Neuronal stem cell (in vitro differentiated cells): ENCODE measurements at regions not wholly inside any gene's neighbourhood (a gene's known extent, or its start where the extent isn't known, plus 50 kb on each side); places are given as distances from the start of the nearest gene placed in this dataset.

ENCODE experiments used
- DNase-seq: peaks from one replicate; pipeline ENCODE4 v3.0.0-alpha.2; 2013; ENCODE audit warnings: low spot score
- H2AFZ ChIP-seq: one replicate; pipeline ENCODE4 v1.6.1; 2013; ENCODE audit warnings: mild to moderate bottlenecking, low read length, inconsistent platforms
- H2AK5ac ChIP-seq: 2 replicates; pipeline ENCODE4 v1.6.1; 2013; ENCODE audit warnings: low read depth, mild to moderate bottlenecking, inconsistent platforms, low read length, moderate library complexity, mixed read lengths
- H2BK120ac ChIP-seq: 2 replicates; pipeline ENCODE4 v1.6.1; 2013; ENCODE audit warnings: low read depth, mild to moderate bottlenecking, inconsistent platforms, low read length, moderate library complexity, mixed read lengths
- H2BK12ac ChIP-seq: one replicate; pipeline ENCODE4 v1.6.1; 2013; ENCODE audit warnings: low read length, inconsistent platforms
- H2BK15ac ChIP-seq: 2 replicates; pipeline ENCODE4 v1.6.1; 2013; ENCODE audit warnings: mild to moderate bottlenecking, low read length, inconsistent platforms, mixed read lengths
- H2BK5ac ChIP-seq: one replicate; pipeline ENCODE4 v1.6.1; 2013; ENCODE audit warnings: inconsistent platforms, mild to moderate bottlenecking, low read length, moderate library complexity
- H3K14ac ChIP-seq: one replicate; pipeline ENCODE4 v1.6.1; 2013; ENCODE audit warnings: low read length, inconsistent platforms
- H3K18ac ChIP-seq: 2 replicates; pipeline ENCODE4 v1.6.1; 2013; ENCODE audit warnings: low read length, inconsistent platforms
- H3K23ac ChIP-seq: 2 replicates; pipeline ENCODE4 v1.6.1; 2013; ENCODE audit warnings: low read depth, mild to moderate bottlenecking, mixed read lengths, low read length, inconsistent platforms; ENCODE audit not compliant: poor library complexity
- H3K27ac ChIP-seq: replicated peaks from 3 replicates; pipeline ENCODE4 v1.5.1; 2013; ENCODE audit warnings: low read length, inconsistent platforms
- H3K27me3 ChIP-seq, 3 experiments: 2 replicates each; pipeline ENCODE4 v1.6.1; 2013; ENCODE audit warnings: low read length in 3 of 3, mild to moderate bottlenecking in 2 of 3, inconsistent platforms in 1 of 3, low read depth in 1 of 3, mixed read lengths in 1 of 3, moderate library complexity in 1 of 3; ENCODE audit not compliant: control insufficient read depth in 3 of 3, insufficient read depth in 3 of 3
- H3K36me3 ChIP-seq, 2 donors: replicated peaks in 1 of 2; 2 replicates each; pipeline ENCODE4 v1.6.1; 2013; ENCODE audit warnings: low read length in 2 of 2; ENCODE audit not compliant: control insufficient read depth in 2 of 2, insufficient read depth in 2 of 2
- H3K4ac ChIP-seq: 2 replicates; pipeline ENCODE4 v1.6.1; 2013; ENCODE audit warnings: inconsistent platforms, mild to moderate bottlenecking, low read length, moderate library complexity
- H3K4me1 ChIP-seq, 2 donors: 1 replicate in 1 of 2; 2 replicates in 1 of 2; pipeline ENCODE4 v1.6.1; 2013; ENCODE audit warnings: low read length in 2 of 2, low read depth in 1 of 2; ENCODE audit not compliant: control insufficient read depth in 2 of 2, insufficient read depth in 1 of 2
- H3K4me2 ChIP-seq: one replicate; pipeline ENCODE4 v1.6.1; 2013; ENCODE audit warnings: mild to moderate bottlenecking, low read length, inconsistent platforms; ENCODE audit not compliant: insufficient read depth, poor library complexity, severe bottlenecking
- H3K4me3 ChIP-seq, 2 donors: 2 replicates each; pipeline ENCODE4 v1.5.1; 2013; ENCODE audit warnings: low read length in 2 of 2, mild to moderate bottlenecking in 2 of 2, inconsistent platforms in 1 of 2, moderate library complexity in 1 of 2
- H3K79me1 ChIP-seq: one replicate; pipeline ENCODE4 v1.6.1; 2013; ENCODE audit warnings: low read depth, mild to moderate bottlenecking, inconsistent platforms, low read length, moderate library complexity
- H3K9ac ChIP-seq: one replicate; pipeline ENCODE4 v1.6.1; 2013; ENCODE audit warnings: mild to moderate bottlenecking, low read depth, low read length, inconsistent platforms; ENCODE audit not compliant: poor library complexity
- H3K9me3 ChIP-seq, 2 donors: replicated peaks in 1 of 2; 2 replicates each; pipeline versions ENCODE3 to v1.6.1; 2013; ENCODE audit warnings: low read length in 2 of 2, mild to moderate bottlenecking in 2 of 2, inconsistent platforms in 1 of 2, low read depth in 1 of 2, mixed read lengths in 1 of 2, moderate library complexity in 1 of 2; ENCODE audit not compliant: control insufficient read depth in 2 of 2, insufficient read depth in 1 of 2
- H4K8ac ChIP-seq: one replicate; pipeline ENCODE4 v1.6.1; 2013; ENCODE audit warnings: low read depth, mild to moderate bottlenecking, inconsistent platforms, low read length, moderate library complexity
- H4K91ac ChIP-seq: one replicate; pipeline ENCODE4 v1.6.1; 2013; ENCODE audit warnings: low read length, low read depth, mild to moderate bottlenecking, inconsistent platforms; ENCODE audit not compliant: poor library complexity
- WGBS, 2 donors: extraction: QIAGEN DNeasy Blood & Tissue Kit; methylation state at CpG; one replicate each; pipeline ENCODE4 v1.1.7; 2013; ENCODE audit warnings: missing lambda C conversion rate in 2 of 2, mixed read lengths in 1 of 2; ENCODE audit not compliant: insufficient read length in 2 of 2, insufficient replicate concordance in 1 of 2; ENCODE audit errors: extremely low coverage in 2 of 2; 5-methylcytosine and 5-hydroxymethylcytosine counted together

DNA sequence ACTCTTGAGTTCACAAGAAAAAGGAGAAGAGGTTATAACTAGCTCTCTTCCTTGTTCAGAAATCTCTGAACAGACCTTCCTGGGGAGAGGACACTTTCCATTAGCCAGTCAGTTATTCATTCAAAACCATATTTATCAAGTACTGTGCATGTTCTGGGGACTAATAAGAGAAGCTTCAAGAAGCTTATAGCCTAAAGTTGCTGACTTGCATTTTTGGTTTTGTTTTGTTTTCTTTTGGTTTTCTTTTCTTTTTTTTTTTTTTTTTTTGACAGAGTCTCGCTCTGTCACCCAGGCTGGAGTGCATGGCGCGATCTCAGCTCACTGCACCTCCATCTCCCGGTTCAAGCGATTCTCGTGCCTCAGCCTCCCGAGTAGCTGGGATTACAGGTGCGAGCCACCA is 471.4 kb downstream of the KLF12 start:
- no peaks in the 10 kb centered on the region for H3K27me3 ChIP-seq
- no peaks in the 10 kb centered on the region for H3K79me1 ChIP-seq
- H3K4me2 ChIP-seq: no peak overlapping the region
- no peak overlapping the region for H3K9ac ChIP-seq
- no peaks in the 10 kb centered on the region for H3K9me3 ChIP-seq
- H3K18ac ChIP-seq: no peak overlapping the region
- no peak overlapping the region for H3K23ac ChIP-seq
- no peaks in the 10 kb centered on the region for H3K36me3 ChIP-seq
- H3K14ac ChIP-seq: no peak overlapping the region
- no peak overlapping the region for H2BK120ac ChIP-seq
- no peak overlapping the region for H2BK15ac ChIP-seq
- no peak overlapping the region for H2BK12ac ChIP-seq
- H2AFZ ChIP-seq: no peak overlapping the region
- peaks cover 3 to 5% of the 10 kb centered on the region in 2 donors for H3K4me1 ChIP-seq
- DNase-seq: no peak
- H2AK5ac ChIP-seq: no peak overlapping the region
- no peak overlapping the region for H3K4ac ChIP-seq
- no peak overlapping the region for H4K91ac ChIP-seq
- H3K4me3 ChIP-seq: no peak overlapping the region
- no peak overlapping the region for H3K27ac ChIP-seq
- no CpG with 5 or more reads among the region's 8 CpGs for WGBS, 2 donors
- no peak overlapping the region for H2BK5ac ChIP-seq
- H4K8ac ChIP-seq: no peak overlapping the region

DNA sequence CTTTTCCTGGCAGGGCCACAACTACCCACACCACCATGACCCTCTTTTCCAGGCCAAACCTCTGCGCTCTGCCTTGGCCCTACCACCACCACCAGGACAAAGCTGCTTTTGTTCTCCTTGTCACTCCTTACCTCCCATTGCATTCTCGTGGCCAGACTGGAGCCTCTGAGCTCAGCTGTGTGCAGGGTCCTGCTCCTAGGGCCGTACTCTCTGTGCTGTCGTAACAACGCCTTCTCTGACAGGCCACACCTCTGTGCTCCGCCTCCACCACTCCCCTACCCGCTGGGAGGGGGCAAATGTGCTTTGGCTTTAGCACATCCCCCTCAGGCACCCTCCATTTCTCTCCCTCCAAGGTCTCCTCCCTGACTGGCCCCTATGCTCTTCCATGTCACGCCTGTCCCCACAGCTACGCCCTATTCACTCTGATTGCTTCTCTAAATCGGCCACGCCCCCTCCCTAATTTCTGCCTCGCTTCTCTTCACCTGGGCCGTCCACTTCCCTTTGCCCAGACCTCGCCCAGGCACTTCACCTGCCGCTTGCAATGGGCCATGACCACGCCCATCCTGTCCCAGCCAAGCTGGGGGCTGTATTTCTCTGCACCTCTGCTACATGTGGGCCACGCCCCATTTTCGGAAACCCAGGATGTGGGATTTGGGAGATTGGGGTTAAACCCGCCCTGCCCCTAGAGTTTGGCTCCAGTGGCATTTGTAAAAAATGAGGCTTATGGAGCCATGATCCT is 472.3 kb downstream of the KLF12 start:
- no peak overlapping the region for H3K9ac ChIP-seq
- DNase-seq: no peak
- no peak overlapping the region for H2BK120ac ChIP-seq
- no peak overlapping the region for H2BK5ac ChIP-seq
- peaks cover 3 to 5% of the 10 kb centered on the region in 2 donors for H3K4me1 ChIP-seq
- H3K27ac ChIP-seq: no peak overlapping the region
- no peak overlapping the region for H3K4me3 ChIP-seq
- no peaks in the 10 kb centered on the region for H3K36me3 ChIP-seq
- H2AK5ac ChIP-seq: peak overlapping the region; percentile 37
- H3K9me3 ChIP-seq: no peaks in the 10 kb centered on the region
- no peak overlapping the region for H3K14ac ChIP-seq
- peak overlapping the region; percentile 35 for H3K18ac ChIP-seq
- H2BK12ac ChIP-seq: no peak overlapping the region
- no peak overlapping the region for H2BK15ac ChIP-seq
- H3K4me2 ChIP-seq: no peak overlapping the region
- H4K91ac ChIP-seq: no peak overlapping the region
- H4K8ac ChIP-seq: no peak overlapping the region
- no peak overlapping the region for H3K23ac ChIP-seq
- no peak overlapping the region for H3K4ac ChIP-seq
- no CpG with 5 or more reads among the region's 19 CpGs for WGBS, 2 donors
- no peaks in the 10 kb centered on the region for H3K79me1 ChIP-seq
- no peak overlapping the region for H2AFZ ChIP-seq
- H3K27me3 ChIP-seq: no peaks in the 10 kb centered on the region

GRCh38 chr13:73661066-73661465 is 473.1 kb downstream of the KLF12 start:
- Histone ChIP-seq H3K9me3 (peaks cover 0 to 2% of the 10 kb centered on the region in 2 donors), H4K91ac (no peak overlapping the region), H2BK5ac (no peak overlapping the region), H3K23ac (no peak overlapping the region), H3K4me1 (peaks cover 3 to 5% of the 10 kb centered on the region in 2 donors), H3K4me2 (no peak overlapping the region), H3K18ac (no peak overlapping the region), H3K36me3 (no peaks in the 10 kb centered on the region), H2BK120ac (no peak overlapping the region), H2BK12ac (no peak overlapping the region), H3K27me3 (no peaks in the 10 kb centered on the region), H2BK15ac (no peak overlapping the region), H3K9ac (no peak overlapping the region), H2AK5ac (no peak overlapping the region), H3K27ac (no peak overlapping the region), H4K8ac (no peak overlapping the region), H3K79me1 (no peaks in the 10 kb centered on the region), H3K4ac (no peak overlapping the region), H3K14ac (no peak overlapping the region), H3K4me3 (no peak overlapping the region), H2AFZ (peak overlapping the region; percentile 59)
- no CpG with 5 or more reads among the region's 10 CpGs for WGBS, 2 donors
- DNase-seq: no peak

DNA sequence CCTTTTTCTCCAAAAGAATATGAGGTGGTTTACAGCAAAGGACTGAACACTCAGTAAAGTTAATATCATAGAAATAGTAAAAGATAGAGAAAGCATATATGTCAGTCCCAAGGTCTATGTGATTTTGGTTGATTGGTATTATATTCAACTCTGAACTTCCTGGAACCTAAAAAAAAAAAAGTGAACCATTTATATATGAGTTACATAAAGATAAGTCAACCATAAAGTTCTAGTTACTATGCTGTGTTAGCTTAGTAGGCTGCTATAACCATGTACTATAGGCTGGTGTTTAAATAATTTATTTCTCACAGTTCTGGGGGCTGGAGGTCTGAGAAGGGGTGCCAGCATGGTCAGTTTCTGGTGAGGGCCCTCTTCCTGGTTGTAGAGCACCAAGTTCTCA is 475.6 kb downstream of the KLF12 start:
- Histone ChIP-seq H3K4me2 (no peak overlapping the region), H2BK15ac (no peak overlapping the region), H2BK120ac (no peak overlapping the region), H4K8ac (no peak overlapping the region), H3K79me1 (no peaks in the 10 kb centered on the region), H4K91ac (no peak overlapping the region), H3K14ac (no peak overlapping the region), H3K27me3 (no peaks in the 10 kb centered on the region), H2AK5ac (no peak overlapping the region), H3K4ac (no peak overlapping the region), H2BK12ac (no peak overlapping the region), H3K36me3 (no peaks in the 10 kb centered on the region), H3K18ac (no peak overlapping the region), H3K23ac (no peak overlapping the region), H3K9me3 (peaks cover 0 to 2% of the 10 kb centered on the region in 2 donors), H3K4me3 (no peak overlapping the region), H3K4me1 (peaks cover 0 to 3% of the 10 kb centered on the region in 2 donors), H3K9ac (no peak overlapping the region), H3K27ac (no peak overlapping the region), H2BK5ac (no peak overlapping the region), H2AFZ (no peak overlapping the region)
- no peak for DNase-seq
